ENCODE measurements at regions not wholly inside any gene's neighbourhood (a gene's known extent, or its start where the extent isn't known, plus 50 kb on each side); places are given as distances from the start of the nearest gene placed in this dataset.
"Not testable (repeated sequence)": the region's sequence is repeated elsewhere in the genome, so short reads cannot be mapped to it uniquely, and the experiment has no call there.

DNA sequence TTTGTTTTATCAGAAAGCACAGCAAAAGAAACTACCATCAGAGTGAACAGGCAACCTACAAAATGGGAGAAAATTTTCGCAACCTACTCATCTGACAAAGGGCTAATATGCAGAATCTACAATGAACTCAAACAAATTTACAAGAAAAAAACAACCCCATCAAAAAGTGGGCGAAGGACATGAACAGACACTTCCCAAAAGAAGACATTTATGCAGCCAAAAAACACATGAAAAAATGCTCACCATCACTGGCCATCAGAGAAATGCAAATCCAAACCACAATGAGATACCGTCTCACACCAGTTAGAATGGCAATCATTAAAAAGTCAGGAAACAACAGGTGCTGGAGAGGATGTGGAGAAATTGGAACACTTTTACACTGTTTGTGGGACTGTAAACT, 460.4 kb upstream of the MKI67 start:
- DNase-seq; CTCF ChIA-PET; POLR2A ChIA-PET; H3K36me3 Mint-ChIP-seq (ENCODE audit: low read depth); H3K27ac Mint-ChIP-seq; H3K27me3 Mint-ChIP-seq; H3K4me1 Mint-ChIP-seq; intact Hi-C loops (cut with DNase I, micrococcal nuclease); H3K4me3 Mint-ChIP-seq; H3K9me3 Mint-ChIP-seq (ENCODE audit: low read depth); ATAC-seq: not testable (repeated sequence)

DNA sequence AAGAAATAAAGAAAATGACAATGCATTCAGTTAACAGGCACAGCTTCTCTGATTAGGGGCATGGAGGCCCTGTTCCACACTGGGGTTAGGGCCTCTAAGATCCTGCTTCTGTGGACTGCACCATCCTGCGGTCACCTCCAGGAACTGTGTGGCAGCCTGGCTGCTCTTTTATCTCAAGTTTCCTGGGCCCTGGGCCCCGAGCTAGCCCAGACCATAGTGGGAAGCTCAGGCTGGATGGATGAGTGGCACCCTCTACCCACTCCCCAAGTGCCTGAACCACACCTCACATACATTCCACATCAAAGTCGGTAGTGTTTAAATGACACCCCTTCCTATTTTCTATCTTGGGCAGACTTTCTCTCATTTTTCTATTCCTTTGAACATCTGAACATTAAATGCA, 461.5 kb upstream of the MKI67 start:
- ChIA-PET CTCF (interaction anchor here (0.6 kb wide), 1 partner anchor 16 kb away, joined by 3 read pairs; no protein-coding TSS in a partner anchor), POLR2A (no interaction called here)
- no peaks in the 10 kb centered on the region for H3K9me3 Mint-ChIP-seq (ENCODE audit: low read depth)
- H3K4me1 Mint-ChIP-seq: no peaks in the 10 kb centered on the region
- no peak for DNase-seq
- no peaks in the 10 kb centered on the region for H3K36me3 Mint-ChIP-seq (ENCODE audit: low read depth)
- H3K27ac Mint-ChIP-seq: no peak overlapping the region
- intact Hi-C loops (cut with DNase I, micrococcal nuclease): no loop called here
- H3K27me3 Mint-ChIP-seq: peaks cover 3% of the 10 kb centered on the region
- H3K4me3 Mint-ChIP-seq: no peak overlapping the region
- ATAC-seq: no peak

DNA sequence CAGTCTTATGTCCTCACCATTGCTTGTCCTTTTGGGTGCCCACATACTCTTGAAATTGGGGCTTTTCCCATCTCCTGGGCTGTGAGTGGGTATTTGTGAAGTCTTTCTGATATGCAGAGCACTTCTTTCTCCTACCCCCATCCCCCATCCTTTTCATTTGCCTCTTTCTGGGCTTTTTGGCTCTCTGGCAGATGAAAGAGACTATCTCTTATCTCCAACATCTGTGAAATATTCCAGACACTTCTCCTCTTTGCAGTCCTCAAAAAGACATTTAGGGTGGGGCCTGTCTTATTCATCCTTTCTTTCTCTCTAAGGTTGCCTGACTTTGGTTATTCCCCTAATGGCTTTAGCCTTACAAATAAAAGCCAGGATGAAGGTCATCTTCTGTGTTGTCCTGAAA, 462.2 kb upstream of the MKI67 start:
- intact Hi-C loops (cut with DNase I, micrococcal nuclease): no loop called here
- no peaks in the 10 kb centered on the region for H3K36me3 Mint-ChIP-seq (ENCODE audit: low read depth)
- ChIA-PET CTCF (no interaction called here), POLR2A (no interaction called here)
- no peak overlapping the region for H3K27ac Mint-ChIP-seq
- no peaks in the 10 kb centered on the region for H3K4me1 Mint-ChIP-seq
- peaks cover 3% of the 10 kb centered on the region for H3K27me3 Mint-ChIP-seq
- ATAC-seq (no peak), DNase-seq (no peak)
- no peak overlapping the region for H3K4me3 Mint-ChIP-seq
- H3K9me3 Mint-ChIP-seq (ENCODE audit: low read depth): no peaks in the 10 kb centered on the region

DNA sequence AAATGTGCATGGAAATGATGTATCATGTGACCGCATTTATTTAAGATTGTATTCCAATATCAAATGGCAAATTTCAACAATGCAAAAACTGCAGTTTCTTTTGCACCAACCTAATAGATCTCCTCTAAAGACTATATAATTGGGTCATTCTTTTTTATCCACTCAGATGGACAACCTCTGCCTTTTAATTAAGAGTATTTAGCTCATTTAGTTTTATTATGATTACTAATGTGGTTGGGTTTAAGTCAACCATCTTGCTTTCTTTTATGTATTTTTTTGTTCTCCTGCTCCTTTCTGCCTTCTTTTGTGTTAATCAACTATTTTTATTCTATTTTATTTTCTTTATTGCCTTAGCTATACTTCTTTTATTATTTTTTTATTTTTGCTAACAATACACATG, 468.5 kb upstream of the MKI67 start:
- CTCF ChIA-PET: no interaction called here
- intact Hi-C loops (cut with DNase I, micrococcal nuclease): no loop called here
- Mint-ChIP-seq H3K9me3 (ENCODE audit: low read depth) (no peaks in the 10 kb centered on the region), H3K4me1 (no peaks in the 10 kb centered on the region), H3K27ac (no peak overlapping the region), H3K27me3 (peaks cover 2% of the 10 kb centered on the region), H3K4me3 (no peak overlapping the region), H3K36me3 (ENCODE audit: low read depth) (no peaks in the 10 kb centered on the region)
- DNase-seq (no peak), ATAC-seq (no peak)
- POLR2A ChIA-PET: no interaction called here

DNA sequence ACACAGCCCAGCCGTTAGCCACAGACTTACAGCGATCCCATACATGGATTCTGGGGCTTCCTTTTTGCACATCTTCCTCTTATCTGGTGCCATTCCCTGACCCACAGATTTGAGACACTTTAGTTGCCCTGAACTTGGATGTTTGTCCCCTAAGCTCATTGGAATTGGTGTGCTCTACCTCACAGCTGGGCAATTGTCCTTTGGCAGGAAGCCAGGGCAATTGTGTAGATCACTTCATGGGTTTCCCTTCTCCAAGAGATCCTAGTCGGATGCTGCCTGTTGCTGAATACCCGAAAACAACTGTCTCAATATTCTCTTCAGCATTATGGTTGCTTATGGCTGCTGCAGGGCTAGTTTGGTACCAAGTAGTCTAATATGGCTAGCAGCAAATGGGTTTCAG, 470.7 kb upstream of the MKI67 start:
- no peak overlapping the region for H3K4me3 Mint-ChIP-seq
- no peaks in the 10 kb centered on the region for H3K4me1 Mint-ChIP-seq
- DNase-seq: no peak
- no peaks in the 10 kb centered on the region for H3K9me3 Mint-ChIP-seq (ENCODE audit: low read depth)
- H3K27me3 Mint-ChIP-seq: peaks cover 2% of the 10 kb centered on the region
- intact Hi-C loops (cut with DNase I, micrococcal nuclease): no loop called here
- no peak overlapping the region for H3K27ac Mint-ChIP-seq
- CTCF ChIA-PET: no interaction called here
- no peak for ATAC-seq
- POLR2A ChIA-PET: no interaction called here
- H3K36me3 Mint-ChIP-seq (ENCODE audit: low read depth): no peaks in the 10 kb centered on the region

DNA sequence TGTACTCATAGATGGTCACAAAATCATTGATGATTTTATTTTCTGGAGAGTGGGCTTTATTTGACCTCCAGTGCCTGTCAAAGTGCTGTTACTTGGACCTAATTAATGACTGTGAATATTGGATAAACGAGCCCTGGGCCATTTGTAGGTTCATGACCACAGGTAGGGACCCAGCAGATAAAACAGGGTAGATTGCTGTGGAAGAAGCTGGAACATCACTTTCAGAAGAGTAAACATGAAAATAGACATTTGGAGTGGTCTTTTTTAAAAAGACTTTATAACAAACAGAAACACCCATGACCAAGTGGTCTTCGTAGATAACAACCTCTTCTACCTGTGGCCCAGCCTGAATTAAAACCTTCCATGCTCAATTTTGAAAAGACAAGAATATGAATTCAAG, 472.8 kb upstream of the MKI67 start:
- intact Hi-C loops (cut with DNase I, micrococcal nuclease): no loop called here
- POLR2A ChIA-PET: no interaction called here
- H3K9me3 Mint-ChIP-seq (ENCODE audit: low read depth): no peaks in the 10 kb centered on the region
- H3K4me1 Mint-ChIP-seq: no peaks in the 10 kb centered on the region
- peaks cover 4% of the 10 kb centered on the region for H3K27me3 Mint-ChIP-seq
- H3K27ac Mint-ChIP-seq: no peak overlapping the region
- H3K4me3 Mint-ChIP-seq: no peak overlapping the region
- ATAC-seq: no peak
- H3K36me3 Mint-ChIP-seq (ENCODE audit: low read depth): no peaks in the 10 kb centered on the region
- CTCF ChIA-PET: no interaction called here
- no peak for DNase-seq

DNA sequence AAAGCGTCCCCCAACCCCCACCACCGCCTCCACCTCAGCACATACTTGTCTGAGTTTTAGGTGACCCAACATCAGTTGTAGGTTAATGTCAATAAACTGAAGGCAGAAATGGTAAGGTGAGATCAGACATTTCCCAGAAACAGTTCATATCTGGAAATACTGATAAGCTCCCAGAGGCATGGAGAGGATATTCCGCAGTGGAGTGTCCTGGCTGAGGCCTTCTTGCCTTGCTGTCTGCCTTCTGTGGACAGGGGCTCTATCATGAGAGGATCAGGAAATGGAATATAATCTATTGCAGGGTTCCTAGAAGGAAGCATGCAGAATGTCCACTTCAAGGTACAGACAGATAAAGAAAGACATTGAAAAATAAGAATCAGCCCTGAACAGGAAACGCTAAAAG, 473.3 kb upstream of the MKI67 start:
- DNase-seq (no peak), ATAC-seq (no peak)
- Mint-ChIP-seq H3K36me3 (ENCODE audit: low read depth) (no peaks in the 10 kb centered on the region), H3K4me3 (no peak overlapping the region), H3K27ac (no peak overlapping the region), H3K9me3 (ENCODE audit: low read depth) (no peaks in the 10 kb centered on the region), H3K27me3 (peaks cover 4% of the 10 kb centered on the region), H3K4me1 (no peaks in the 10 kb centered on the region)
- POLR2A ChIA-PET: no interaction called here
- intact Hi-C loops (cut with DNase I, micrococcal nuclease): no loop called here
- CTCF ChIA-PET: no interaction called here

DNA sequence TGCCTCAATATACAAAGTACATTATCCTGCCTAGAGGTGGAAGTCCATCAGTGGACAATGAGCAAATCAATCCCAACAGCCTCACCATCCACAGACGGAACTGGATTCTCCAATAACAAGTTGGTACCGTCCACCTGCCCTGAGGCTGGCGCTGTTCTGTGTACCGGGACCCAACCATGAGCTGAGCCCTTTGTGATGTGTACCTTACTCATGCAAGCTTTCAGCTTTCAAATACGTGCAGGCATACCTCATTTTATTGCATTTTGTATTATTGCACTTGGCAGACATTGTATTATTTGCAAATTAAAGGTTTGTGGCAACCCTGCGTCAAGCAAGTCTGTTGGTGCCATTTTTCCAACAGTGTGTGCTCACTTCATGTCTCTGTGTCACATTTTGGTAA, 476.0 kb upstream of the MKI67 start:
- no peak overlapping the region for H3K4me3 Mint-ChIP-seq
- POLR2A ChIA-PET: no interaction called here
- CTCF ChIA-PET: interaction anchor here (0.6 kb wide), 1 partner anchor 10 kb away, joined by 3 read pairs; no protein-coding TSS in a partner anchor
- DNase-seq: no peak
- intact Hi-C loops (cut with DNase I, micrococcal nuclease): no loop called here
- peaks cover 4% of the 10 kb centered on the region for H3K27me3 Mint-ChIP-seq
- no peaks in the 10 kb centered on the region for H3K36me3 Mint-ChIP-seq (ENCODE audit: low read depth)
- H3K27ac Mint-ChIP-seq: no peak overlapping the region
- H3K9me3 Mint-ChIP-seq (ENCODE audit: low read depth): no peaks in the 10 kb centered on the region
- no peak for ATAC-seq
- H3K4me1 Mint-ChIP-seq: no peaks in the 10 kb centered on the region

DNA sequence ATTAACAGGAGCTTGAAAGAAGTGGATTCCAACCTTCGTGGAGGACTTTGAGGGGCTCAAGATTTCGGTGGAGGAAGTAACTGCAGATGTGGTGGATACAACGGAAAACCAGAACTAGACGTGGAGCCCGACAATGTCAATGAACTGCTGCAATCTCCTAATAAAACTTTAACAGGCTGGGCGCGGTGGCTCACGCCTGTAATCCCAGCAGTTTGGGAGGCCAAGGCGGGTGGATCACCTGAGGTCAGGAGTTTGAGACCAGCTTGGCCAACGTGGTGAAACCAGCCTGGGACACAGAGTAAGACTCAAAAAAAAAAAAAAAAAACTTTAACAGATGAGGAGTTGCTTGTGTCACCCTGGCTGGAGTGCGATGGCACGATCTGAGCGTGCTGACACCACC, 477.8 kb upstream of the MKI67 start:
- no peaks in the 10 kb centered on the region for H3K36me3 Mint-ChIP-seq (ENCODE audit: low read depth)
- ChIA-PET POLR2A (no interaction called here), CTCF (no interaction called here)
- no peak overlapping the region for H3K27ac Mint-ChIP-seq
- intact Hi-C loops (cut with DNase I, micrococcal nuclease): no loop called here
- no peaks in the 10 kb centered on the region for H3K9me3 Mint-ChIP-seq (ENCODE audit: low read depth)
- DNase-seq (no peak), ATAC-seq (no peak)
- peaks cover 4% of the 10 kb centered on the region for H3K27me3 Mint-ChIP-seq
- no peaks in the 10 kb centered on the region for H3K4me1 Mint-ChIP-seq
- H3K4me3 Mint-ChIP-seq: no peak overlapping the region

DNA sequence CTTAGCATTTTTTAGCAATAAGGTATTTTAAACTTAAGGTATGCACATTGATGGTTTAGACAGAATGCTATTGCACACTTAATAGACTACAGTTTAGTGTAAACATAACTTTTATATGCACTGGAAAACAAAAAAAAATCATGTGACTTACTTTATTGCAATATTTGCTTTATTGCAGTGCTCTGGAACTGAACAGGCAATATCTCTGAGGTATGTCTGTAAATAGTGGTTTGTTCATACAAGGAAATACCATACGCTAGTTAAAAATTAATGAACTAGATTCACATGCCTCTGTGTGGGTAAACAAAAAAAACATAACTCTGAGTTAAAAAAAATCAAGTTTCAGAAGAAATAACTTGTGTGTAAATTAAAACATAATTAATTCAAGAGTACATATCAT, 479.0 kb upstream of the MKI67 start:
- peaks cover 2% of the 10 kb centered on the region for H3K27me3 Mint-ChIP-seq
- no peak for ATAC-seq
- POLR2A ChIA-PET: no interaction called here
- intact Hi-C loops (cut with DNase I, micrococcal nuclease): no loop called here
- H3K27ac Mint-ChIP-seq: no peak overlapping the region
- H3K4me3 Mint-ChIP-seq: no peak overlapping the region
- H3K9me3 Mint-ChIP-seq (ENCODE audit: low read depth): no peaks in the 10 kb centered on the region
- CTCF ChIA-PET: no interaction called here
- H3K36me3 Mint-ChIP-seq (ENCODE audit: low read depth): no peaks in the 10 kb centered on the region
- DNase-seq: no peak
- no peaks in the 10 kb centered on the region for H3K4me1 Mint-ChIP-seq

DNA sequence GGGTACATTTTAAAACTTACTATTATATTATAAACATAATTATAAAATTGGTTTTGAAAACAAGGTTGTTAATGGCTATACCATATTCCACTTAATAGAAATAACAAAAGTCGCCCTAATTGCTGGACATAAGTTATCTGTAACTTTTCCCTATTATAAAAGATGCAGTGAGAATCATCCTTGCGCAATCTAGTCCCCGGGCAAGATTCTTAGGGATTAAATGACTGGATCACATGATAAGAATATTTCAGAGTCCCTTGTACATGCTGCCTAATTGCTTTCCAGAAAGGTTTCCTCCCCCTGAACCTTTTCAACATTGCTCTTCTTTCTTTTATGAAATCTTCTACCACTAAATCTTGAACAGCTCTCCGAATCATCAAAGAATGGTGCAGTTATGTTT, 479.8 kb upstream of the MKI67 start:
- ATAC-seq (no peak), DNase-seq (no peak)
- intact Hi-C loops (cut with DNase I, micrococcal nuclease): no loop called here
- Mint-ChIP-seq H3K27ac (no peak overlapping the region), H3K9me3 (ENCODE audit: low read depth) (no peaks in the 10 kb centered on the region), H3K36me3 (ENCODE audit: low read depth) (no peaks in the 10 kb centered on the region), H3K4me1 (no peaks in the 10 kb centered on the region), H3K27me3 (peaks cover 2% of the 10 kb centered on the region), H3K4me3 (no peak overlapping the region)
- POLR2A ChIA-PET: no interaction called here
- CTCF ChIA-PET: no interaction called here

DNA sequence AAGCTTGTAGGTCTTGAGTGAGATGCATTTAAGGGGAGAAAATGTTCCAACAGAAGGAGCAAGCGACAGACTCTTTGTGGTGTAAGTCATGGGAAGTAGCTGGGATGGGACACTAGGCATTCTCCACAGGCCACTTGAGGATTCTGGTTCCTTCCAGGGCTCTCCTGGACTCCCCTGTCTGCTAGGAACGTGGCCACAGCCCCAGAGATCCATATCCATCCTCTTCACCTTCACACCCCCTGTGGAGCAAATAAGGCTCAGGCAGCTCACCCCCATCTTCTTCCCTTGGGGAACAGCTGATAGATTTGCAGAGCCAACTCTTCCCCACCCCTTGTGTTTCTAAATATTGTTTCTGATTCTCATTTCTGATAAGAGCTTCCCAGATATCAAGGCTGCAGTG, 482.6 kb upstream of the MKI67 start:
- Mint-ChIP-seq H3K4me1 (no peaks in the 10 kb centered on the region), H3K4me3 (no peak overlapping the region), H3K9me3 (ENCODE audit: low read depth) (no peaks in the 10 kb centered on the region), H3K27me3 (peaks cover 1% of the 10 kb centered on the region), H3K27ac (no peak overlapping the region), H3K36me3 (ENCODE audit: low read depth) (no peaks in the 10 kb centered on the region)
- CTCF ChIA-PET: no interaction called here
- ATAC-seq (no peak), DNase-seq (no peak)
- intact Hi-C loops (cut with DNase I, micrococcal nuclease): no loop called here
- POLR2A ChIA-PET: no interaction called here

DNA sequence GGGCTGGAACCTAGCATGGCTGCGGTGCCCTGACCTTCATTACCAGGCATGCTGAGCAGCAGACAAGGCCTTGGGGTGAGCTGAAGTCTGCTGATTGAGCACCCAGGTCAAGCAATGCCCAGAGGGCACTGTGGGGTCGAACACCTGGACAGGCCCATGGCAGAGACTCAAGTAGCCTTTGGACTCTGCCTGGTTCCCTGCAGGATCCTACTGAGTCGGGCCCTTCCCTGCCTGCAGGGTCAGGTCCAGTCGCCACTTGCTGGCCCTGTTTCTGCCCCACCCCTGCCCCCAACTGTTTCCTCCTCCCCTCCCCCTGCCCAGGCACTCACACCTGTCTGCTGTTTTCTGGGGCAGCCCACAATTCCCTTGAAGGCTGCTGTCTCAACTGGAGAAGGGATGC, 483.2 kb upstream of the MKI67 start:
- Mint-ChIP-seq H3K4me1 (no peaks in the 10 kb centered on the region), H3K36me3 (ENCODE audit: low read depth) (no peaks in the 10 kb centered on the region), H3K4me3 (no peak overlapping the region), H3K27me3 (no peaks in the 10 kb centered on the region), H3K27ac (no peak overlapping the region), H3K9me3 (ENCODE audit: low read depth) (no peaks in the 10 kb centered on the region)
- ATAC-seq (no peak), DNase-seq (no peak)
- POLR2A ChIA-PET: no interaction called here
- CTCF ChIA-PET: no interaction called here
- intact Hi-C loops (cut with DNase I, micrococcal nuclease): no loop called here

Data from activated CD4-positive, alpha-beta T cell treated with anti-CD3 and anti-CD28 coated beads for 36 hours (primary cell).